Transverse colon (tissue), 4 donors: ENCODE measurements at regions not wholly inside any gene's neighbourhood (a gene's known extent, or its start where the extent isn't known, plus 50 kb on each side); places are given as distances from the start of the nearest gene placed in this dataset.

Source experiments
- DNase-seq: peaks from one replicate; pipeline ENCODE4 v3.0.0-alpha.2; 2019
- H3K27ac ChIP-seq, 4 donors: fragments of 200-600 bp; sonication (generic); 2 replicates each; pipeline ENCODE4 v1.5.1; 2016 to 2018; ENCODE audit warnings: inconsistent platforms in 4 of 4
- H3K27me3 ChIP-seq: fragments of 200-600 bp; sonication (generic); 2 replicates; pipeline ENCODE4 v1.5.1; 2017; ENCODE audit warnings: inconsistent platforms
- H3K36me3 ChIP-seq, 4 donors: fragments of 200-600 bp; sonication (generic); 2 replicates each; pipeline ENCODE4 v1.5.1; 2017 to 2019; ENCODE audit warnings: inconsistent platforms in 4 of 4
- H3K4me1 ChIP-seq, 4 donors: fragments of 200-600 bp; sonication (generic); 2 replicates each; pipeline ENCODE4 v1.5.1; 2017 to 2020; ENCODE audit warnings: inconsistent platforms in 4 of 4
- H3K4me3 ChIP-seq, 4 donors: fragments of 200-600 bp; sonication (generic); 1 replicate in 1 of 4; 2 replicates in 3 of 4; pipeline versions ENCODE4 v1.5.1 to v1.6.1; 2017 to 2019; ENCODE audit warnings: inconsistent platforms in 4 of 4
- H3K9me3 ChIP-seq, 2 donors: fragments of 200-600 bp; sonication (generic); 2 replicates each; pipeline ENCODE4 v1.5.1; 2017 to 2019; ENCODE audit warnings: inconsistent platforms in 2 of 2
- CTCF ChIP-seq, 5 experiments: fragments of 200-600 bp in 3 of 5; fragments of 450-650 bp in 2 of 5; sonication (generic) in 3 of 5; IDR thresholded peaks; 1 replicate in 2 of 5; 2 replicates in 3 of 5; pipeline ENCODE4 v1.5.1; 2016 to 2017; ENCODE audit warnings: antibody characterized with exemption in 5 of 5, inconsistent platforms in 3 of 5, mild to moderate bottlenecking in 2 of 5, moderate library complexity in 1 of 5
- EP300 ChIP-seq: sonication (generic); formaldehyde crosslinking; IDR thresholded peaks from one replicate; pipeline ENCODE4 v1.6.1; 2017; ENCODE audit warnings: antibody characterized with exemption, low read depth
- POLR2A ChIP-seq: fragments of 450-650 bp; IDR thresholded peaks from one replicate; pipeline ENCODE4 v1.6.1; 2016; ENCODE audit warnings: antibody characterized with exemption, mild to moderate bottlenecking, moderate library complexity
- POLR2AphosphoS5 ChIP-seq, 3 donors: sonication (generic); formaldehyde crosslinking; IDR thresholded peaks; one replicate each; pipeline ENCODE4 v1.6.1; 2016; ENCODE audit warnings: antibody characterized with exemption in 3 of 3
- whole genome bisulfite sequencing, 2 donors: methylation state at CpG; one replicate each; pipeline ENCODE4 v1.1.5; 2018; ENCODE audit warnings: low coverage in 1 of 2; 5-methylcytosine and 5-hydroxymethylcytosine counted together
- in situ Hi-C, 4 donors: fragments of 200-750 bp; cut with MboI; loops; one replicate each; pipeline versions ENCODE4 v1.15.0 to v1.15.1; 2017; ENCODE audit warnings: low sequenced_read_pairs in 3 of 4, low pct_ligation_motif_present in 1 of 4, low pct_unique_long_range_greater_than_20kb in 1 of 4
- intact Hi-C: fragments of 100-400 bp; cut with DNase I; formaldehyde crosslinking; loops from one replicate; pipeline ENCODE4 v1.15.1; 2023; ENCODE audit warnings: low total_unique reads

- H3K36me3 ChIP-seq, result no peaks in the 10 kb centered on the region
- DNase-seq, result no peak
- H3K4me1 ChIP-seq, result no peaks in the 10 kb centered on the region
- no peak overlapping the region for H3K27ac ChIP-seq
- no peak overlapping the region for H3K4me3 ChIP-seq
- WGBS, 2 donors, result 64 to 80% methylated on average over 2 of the region's 2 CpGs
- H3K27me3 ChIP-seq, result no peaks in the 10 kb centered on the region
- in situ Hi-C loops, result no loop called here
- TF ChIP-seq CTCF (IDR thresholded peaks at IDR 0.05) (no peak), POLR2AphosphoS5 (IDR thresholded peaks at IDR 0.05) (no peak), EP300 (no peak), POLR2A (no peak)
- intact Hi-C loops, result no loop called here
- no peaks in the 10 kb centered on the region for H3K9me3 ChIP-seq
Observed at GRCh38 chr2:33784488-33784887, 185.4 kb upstream of the FAM98A start.

GRCh38 chr2:33782395-33783230 lies 183.5 kb upstream of the FAM98A start:
- no peak overlapping the region for H3K4me3 ChIP-seq

GRCh38 chr2:33777786-33778185 lies 178.7 kb upstream of the FAM98A start:
- DNase-seq, result no peak
- H3K4me1 ChIP-seq, result no peaks in the 10 kb centered on the region
- in situ Hi-C loops, result no loop called here
- 80 to 86% methylated on average over 3 of the region's 3 CpGs for WGBS, 2 donors
- no peak overlapping the region for H3K4me3 ChIP-seq
- H3K36me3 ChIP-seq, result no peaks in the 10 kb centered on the region
- intact Hi-C loops, result no loop called here
- no peak overlapping the region for H3K27ac ChIP-seq
- H3K27me3 ChIP-seq, result no peaks in the 10 kb centered on the region
- TF ChIP-seq CTCF (IDR thresholded peaks at IDR 0.05) (no peak), POLR2A (no peak), EP300 (no peak), POLR2AphosphoS5 (IDR thresholded peaks at IDR 0.05) (no peak)
- no peaks in the 10 kb centered on the region for H3K9me3 ChIP-seq

More at GRCh38 chr2:33782395-33783230, 183.5 kb upstream of the FAM98A start:
- Histone ChIP-seq H3K4me1 (no peaks in the 10 kb centered on the region), H3K9me3 (no peaks in the 10 kb centered on the region), H3K36me3 (no peaks in the 10 kb centered on the region), H3K27me3 (no peaks in the 10 kb centered on the region), H3K27ac (no peak overlapping the region)
- no peak for DNase-seq
- intact Hi-C loops (no loop called here), in situ Hi-C loops (no loop called here)
- TF ChIP-seq POLR2A (no peak), EP300 (no peak), POLR2AphosphoS5 (IDR thresholded peaks at IDR 0.05) (no peak), CTCF (IDR thresholded peaks at IDR 0.05) (no peak)
- 65 to 71% methylated on average over 7 to 8 of the region's 8 CpGs for WGBS, 2 donors

GRCh38 chr2:33775306-33775705 lies 176.2 kb upstream of the FAM98A start:
- H3K27me3 ChIP-seq, result no peaks in the 10 kb centered on the region
- intact Hi-C loops (no loop called here), in situ Hi-C loops (no loop called here)
- H3K4me3 ChIP-seq, result no peak overlapping the region
- H3K36me3 ChIP-seq, result no peaks in the 10 kb centered on the region
- no peak overlapping the region for H3K27ac ChIP-seq
- H3K9me3 ChIP-seq, result no peaks in the 10 kb centered on the region
- WGBS, 2 donors, result 91% methylated on average over 15 of the region's 21 CpGs; no CpG with 5 or more reads in 1 of the 2 donors
- TF ChIP-seq POLR2A (no peak), EP300 (no peak), CTCF (IDR thresholded peaks at IDR 0.05) (no peak), POLR2AphosphoS5 (IDR thresholded peaks at IDR 0.05) (no peak)
- DNase-seq, result no peak
- H3K4me1 ChIP-seq, result no peaks in the 10 kb centered on the region
